WERI-Rb-1 (cell line): ENCODE measurements at regions not wholly inside any gene's neighbourhood (a gene's known extent, or its start where the extent isn't known, plus 50 kb on each side); places are given as distances from the start of the nearest gene placed in this dataset.

Source experiments
- DNase-seq: peaks from one replicate; pipeline ENCODE4 v3.0.0-alpha.2; 2020
- H3K27ac ChIP-seq: fragments of 250-450 bp; sonication (Bioruptor Pico); 2 replicates; pipeline ENCODE4 v1.5.1; 2020; ENCODE audit warnings: mild to moderate bottlenecking, moderate library complexity
- H3K27me3 ChIP-seq: fragments of 250-450 bp; sonication (Bioruptor Pico); 2 replicates; pipeline ENCODE4 v1.5.1; 2021; ENCODE audit warnings: mild to moderate bottlenecking, low read depth, moderate library complexity; ENCODE audit not compliant: insufficient read depth, severe bottlenecking
- H3K36me3 ChIP-seq: fragments of 250-450 bp; sonication (Bioruptor Pico); 2 replicates; pipeline ENCODE4 v1.5.1; 2020; ENCODE audit warnings: mild to moderate bottlenecking, moderate library complexity
- H3K4me3 ChIP-seq: 2 replicates; pipeline ENCODE4 v1.5.1; 2011; ENCODE audit warnings: low read depth, mild to moderate bottlenecking, control low read depth, low read length
- H3K9me3 ChIP-seq: fragments of 250-450 bp; sonication (Bioruptor Pico); 2 replicates; pipeline ENCODE4 v1.5.1; 2021; ENCODE audit warnings: mild to moderate bottlenecking, moderate library complexity; ENCODE audit not compliant: severe bottlenecking
- TF ChIP-seq, protein P1 (sequence below): IDR thresholded peaks from 2 replicates; pipeline ENCODE4 v1.5.1; 2011; ENCODE audit warnings: low read depth, mild to moderate bottlenecking, control low read depth, inconsistent platforms, low read length

DNA sequence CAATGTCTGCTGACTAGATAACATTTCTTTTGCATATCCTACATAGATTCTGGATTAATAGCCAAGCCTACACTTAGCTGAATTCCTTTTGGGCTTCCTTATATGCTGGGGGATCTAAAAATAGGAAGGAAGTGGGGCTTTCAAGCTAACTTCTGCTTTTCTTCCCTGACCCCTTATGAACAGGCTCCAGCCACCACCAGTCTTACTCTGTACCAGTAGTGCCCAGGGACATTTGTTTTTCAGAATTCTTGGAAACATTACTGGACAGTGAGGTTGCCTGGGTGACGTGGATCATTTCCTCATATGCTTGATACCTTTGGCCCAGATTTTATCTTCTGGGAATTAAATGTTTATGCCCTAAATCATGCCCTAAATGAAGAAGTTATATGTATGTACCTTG lies 55.9 kb upstream of the SRRM4 start:
- H3K36me3 ChIP-seq: no peaks in the 10 kb centered on the region
- TF ChIP-seq, protein P1, sequence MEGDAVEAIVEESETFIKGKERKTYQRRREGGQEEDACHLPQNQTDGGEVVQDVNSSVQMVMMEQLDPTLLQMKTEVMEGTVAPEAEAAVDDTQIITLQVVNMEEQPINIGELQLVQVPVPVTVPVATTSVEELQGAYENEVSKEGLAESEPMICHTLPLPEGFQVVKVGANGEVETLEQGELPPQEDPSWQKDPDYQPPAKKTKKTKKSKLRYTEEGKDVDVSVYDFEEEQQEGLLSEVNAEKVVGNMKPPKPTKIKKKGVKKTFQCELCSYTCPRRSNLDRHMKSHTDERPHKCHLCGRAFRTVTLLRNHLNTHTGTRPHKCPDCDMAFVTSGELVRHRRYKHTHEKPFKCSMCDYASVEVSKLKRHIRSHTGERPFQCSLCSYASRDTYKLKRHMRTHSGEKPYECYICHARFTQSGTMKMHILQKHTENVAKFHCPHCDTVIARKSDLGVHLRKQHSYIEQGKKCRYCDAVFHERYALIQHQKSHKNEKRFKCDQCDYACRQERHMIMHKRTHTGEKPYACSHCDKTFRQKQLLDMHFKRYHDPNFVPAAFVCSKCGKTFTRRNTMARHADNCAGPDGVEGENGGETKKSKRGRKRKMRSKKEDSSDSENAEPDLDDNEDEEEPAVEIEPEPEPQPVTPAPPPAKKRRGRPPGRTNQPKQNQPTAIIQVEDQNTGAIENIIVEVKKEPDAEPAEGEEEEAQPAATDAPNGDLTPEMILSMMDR: no peak
- no peak overlapping the region for H3K27ac ChIP-seq
- no peak overlapping the region for H3K4me3 ChIP-seq
- H3K27me3 ChIP-seq: no peaks in the 10 kb centered on the region
- no peaks in the 10 kb centered on the region for H3K9me3 ChIP-seq
- DNase-seq: no peak

DNA sequence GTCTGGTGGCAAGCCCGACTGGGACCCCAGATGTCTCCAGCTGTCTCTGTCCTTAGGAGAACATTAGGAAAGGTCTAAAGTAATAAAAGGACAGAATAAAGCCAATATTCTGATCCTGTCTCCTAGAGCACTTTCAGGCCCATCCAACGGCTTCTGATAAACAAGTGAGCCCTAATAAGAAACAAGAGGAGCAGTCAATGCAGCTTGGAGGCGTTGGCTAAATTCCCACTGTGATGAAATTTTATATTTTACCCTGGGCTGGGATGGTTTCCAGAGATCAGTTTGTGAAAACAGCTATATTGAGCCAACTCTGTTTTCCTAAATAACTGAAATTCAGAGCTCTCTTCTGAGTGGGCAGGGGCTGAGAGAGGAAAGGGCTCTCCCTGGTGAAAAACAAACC lies 55.5 kb upstream of the SRRM4 start:
- no peak overlapping the region for H3K4me3 ChIP-seq
- H3K27me3 ChIP-seq: no peaks in the 10 kb centered on the region
- no peak for DNase-seq
- TF ChIP-seq, protein P1: no peak
- no peaks in the 10 kb centered on the region for H3K36me3 ChIP-seq
- H3K27ac ChIP-seq: no peak overlapping the region
- H3K9me3 ChIP-seq: no peaks in the 10 kb centered on the region
